T-helper 2 cell treated with Interferon-gamma antibody and Interleukin-4, amounts not matched to agents 100 ng/mL and 5 ng/mL, for 36 hours (primary cell): ENCODE measurements at regions not wholly inside any gene's neighbourhood (a gene's known extent, or its start where the extent isn't known, plus 50 kb on each side); places are given as distances from the start of the nearest gene placed in this dataset.

Experiments
- intact Hi-C: fragments of 100-400 bp; cut with micrococcal nuclease; formaldehyde crosslinking; loops from one replicate; pipeline ENCODE4 v1.15.1; 2023

GRCh38 chr4:19372390-19372789 lies 879.3 kb upstream of the SLIT2 start:
- intact Hi-C loops, result no loop called here

GRCh38 chr4:19368800-19369199 lies 882.9 kb upstream of the SLIT2 start:
- intact Hi-C loops, result no loop called here

- intact Hi-C loops, result no loop called here
Observed at GRCh38 chr4:19366916-19367315, 884.8 kb upstream of the SLIT2 start.

DNA sequence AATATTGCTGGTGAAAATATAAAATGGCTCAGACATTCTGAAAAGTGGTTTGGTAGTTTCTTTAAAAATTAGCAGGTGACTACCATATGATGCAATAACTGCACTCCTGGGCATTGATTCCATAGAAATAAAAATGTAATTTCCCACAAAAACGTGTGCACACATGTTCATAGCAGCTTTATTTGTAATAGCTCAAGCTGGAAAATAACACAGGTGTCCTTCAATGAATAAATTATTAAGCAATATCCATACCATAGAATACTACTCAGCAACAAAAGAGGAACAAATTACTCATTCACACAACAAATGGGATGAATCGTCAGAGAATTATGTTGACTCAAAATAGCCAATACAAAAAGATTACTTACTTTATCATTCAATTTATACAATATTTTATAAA lies 893.7 kb upstream of the SLIT2 start:
- intact Hi-C loops, result no loop called here

GRCh38 chr4:19349416-19349815 lies 902.3 kb upstream of the SLIT2 start:
- intact Hi-C loops, result no loop called here

DNA sequence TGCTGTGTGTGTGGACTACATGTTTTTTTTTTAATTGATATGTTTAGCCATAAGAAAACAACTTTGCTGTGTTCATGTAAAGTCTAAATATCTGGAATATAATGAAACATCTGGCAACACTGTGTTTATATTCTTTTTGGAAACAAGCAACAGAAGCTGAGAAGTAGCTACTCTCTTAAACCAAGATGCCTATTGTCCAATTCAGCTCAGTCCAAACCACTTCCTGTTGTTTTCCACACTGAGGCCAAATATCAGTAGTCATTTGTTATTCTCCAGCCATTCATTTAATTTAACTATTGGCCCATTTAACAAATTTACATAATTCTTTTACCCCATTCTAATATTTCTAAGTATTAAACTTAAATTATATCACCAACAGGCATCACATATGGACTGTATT lies 903.0 kb upstream of the SLIT2 start:
- intact Hi-C loops, result no loop called here

GRCh38 chr4:19346636-19347035 lies 905.1 kb upstream of the SLIT2 start:
- intact Hi-C loops, result no loop called here

GRCh38 chr4:19329631-19330030 lies 922.1 kb upstream of the SLIT2 start:
- intact Hi-C loops, result no loop called here

DNA sequence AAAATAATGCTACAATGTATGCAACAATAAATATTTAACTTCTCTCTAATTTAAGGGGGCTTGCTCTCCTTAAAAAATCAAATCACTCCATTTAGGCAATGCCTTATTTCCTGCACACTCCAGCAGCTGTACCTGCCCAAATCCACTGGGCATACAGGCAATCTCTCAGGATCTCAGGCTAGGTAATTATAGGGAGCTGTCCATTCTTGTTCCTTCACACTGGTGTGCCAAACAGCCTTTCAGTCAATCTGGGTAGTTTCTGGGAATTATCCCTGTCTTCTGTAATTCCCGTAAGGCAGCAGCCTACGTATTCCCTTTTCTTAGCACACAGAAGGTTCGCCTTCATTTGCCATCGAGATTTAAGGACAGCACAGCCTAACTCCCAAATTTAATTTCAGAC lies 922.6 kb upstream of the SLIT2 start:
- intact Hi-C loops, result no loop called here

GRCh38 chr4:19327364-19327763 lies 924.3 kb upstream of the SLIT2 start:
- intact Hi-C loops, result no loop called here

DNA sequence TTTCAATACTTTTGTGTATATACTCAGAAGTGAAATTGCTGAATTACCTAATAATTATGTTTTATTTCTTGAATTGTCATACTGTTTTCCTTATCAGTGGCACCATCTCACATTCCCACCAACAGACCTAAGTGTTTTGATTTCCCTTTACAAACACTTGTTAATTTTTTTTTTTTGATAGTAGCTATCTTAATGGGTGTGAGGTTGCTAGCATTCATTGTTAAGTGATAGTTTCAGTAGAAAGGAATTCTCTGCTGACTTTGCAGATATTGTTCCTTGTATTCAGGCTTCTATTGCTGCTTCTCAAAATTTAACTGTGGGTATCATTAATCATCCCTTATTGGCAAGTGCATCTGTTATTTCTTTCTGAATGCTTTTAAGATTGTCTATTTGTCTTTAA lies 927.5 kb upstream of the SLIT2 start:
- intact Hi-C loops, result no loop called here

DNA sequence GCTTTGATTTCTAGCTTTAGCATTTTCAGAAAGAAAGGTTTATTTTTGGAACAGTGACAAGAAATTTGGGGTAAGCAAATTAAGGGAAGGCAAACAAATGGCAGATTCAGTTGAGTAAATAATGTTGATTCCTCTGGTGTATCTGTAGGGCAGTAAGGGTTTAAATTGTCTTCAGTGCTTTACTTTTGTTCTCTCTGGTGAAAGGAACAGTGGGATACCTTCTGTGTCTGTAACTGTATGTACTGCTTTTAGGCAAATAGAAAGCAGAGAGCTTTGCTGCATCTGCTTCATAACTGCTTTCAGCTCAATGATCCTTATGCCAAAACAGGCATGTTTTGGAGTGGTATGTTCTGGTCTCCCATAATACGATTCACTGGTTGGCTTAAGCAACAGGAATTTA lies 932.1 kb upstream of the SLIT2 start:
- intact Hi-C loops, result no loop called here

- intact Hi-C loops, result no loop called here
Observed at GRCh38 chr4:19317377-19317776, 934.3 kb upstream of the SLIT2 start.

GRCh38 chr4:19314116-19314515 lies 937.6 kb upstream of the SLIT2 start:
- intact Hi-C loops, result no loop called here

- intact Hi-C loops, result no loop called here
Observed at GRCh38 chr4:19309378-19309777, 942.3 kb upstream of the SLIT2 start.

GRCh38 chr4:19304028-19304427 lies 947.7 kb upstream of the SLIT2 start:
- intact Hi-C loops, result no loop called here

DNA sequence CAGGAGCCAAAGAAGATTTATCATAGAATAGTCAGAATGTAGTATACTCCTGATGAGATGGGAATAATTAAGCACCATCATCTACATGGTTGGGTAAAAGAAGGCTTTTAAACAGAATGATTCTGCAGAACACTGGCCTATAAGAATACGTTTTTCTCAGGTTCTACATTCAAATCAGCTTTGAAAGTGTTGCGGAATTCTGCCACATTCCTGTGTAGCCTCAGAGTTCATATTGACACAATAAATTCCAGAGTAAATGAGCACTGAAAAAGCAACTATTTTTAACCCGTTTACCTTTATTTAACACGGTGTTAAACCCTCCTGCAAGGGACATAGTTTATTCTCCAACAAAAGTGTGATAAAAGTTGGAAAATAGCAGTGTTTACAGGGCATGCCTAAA lies 950.2 kb upstream of the SLIT2 start:
- intact Hi-C loops, result no loop called here

GRCh38 chr4:19300213-19300612 lies 951.5 kb upstream of the SLIT2 start:
- intact Hi-C loops, result no loop called here

DNA sequence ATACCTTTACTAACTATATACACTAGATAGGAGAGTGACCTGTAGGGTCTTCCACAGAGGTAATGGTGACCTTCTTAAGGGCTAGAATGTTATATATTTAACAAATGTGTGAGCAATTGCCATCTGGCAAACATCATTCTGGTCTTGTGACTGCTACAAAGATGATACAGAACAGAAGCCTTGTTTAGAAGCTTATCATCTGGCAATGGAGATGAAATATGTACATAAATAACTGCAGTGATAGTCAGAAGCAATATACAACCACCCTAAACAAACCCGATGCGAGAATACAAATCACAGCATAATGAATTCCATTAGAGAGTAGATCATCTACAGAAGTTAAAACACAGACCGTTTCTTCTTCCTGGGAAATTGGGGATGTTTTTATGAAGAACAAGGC lies 952.7 kb upstream of the SLIT2 start:
- intact Hi-C loops, result no loop called here

- intact Hi-C loops, result no loop called here
Observed at GRCh38 chr4:19293781-19294180, 957.9 kb upstream of the SLIT2 start.

- intact Hi-C loops, result no loop called here
Observed at GRCh38 chr4:19293080-19293479, 958.6 kb upstream of the SLIT2 start.

DNA sequence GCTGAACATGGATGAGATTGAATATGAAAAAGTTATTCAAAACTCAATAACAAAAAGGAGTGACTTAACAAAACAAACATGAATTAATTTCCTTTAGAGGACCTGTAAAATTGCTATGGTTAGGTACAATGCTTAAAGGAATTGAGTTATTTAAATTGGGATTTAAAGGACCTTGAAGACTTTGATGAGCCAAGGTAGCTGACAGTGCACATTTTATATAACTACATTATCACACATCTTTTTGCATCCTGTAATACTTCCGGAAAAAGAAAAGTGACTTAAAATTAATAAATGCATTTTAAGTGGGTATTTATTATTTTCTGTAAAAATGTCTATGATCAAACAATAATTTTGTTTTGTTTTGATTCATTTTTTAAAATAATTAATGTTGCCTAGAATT lies 964.8 kb upstream of the SLIT2 start:
- intact Hi-C loops, result no loop called here

- intact Hi-C loops, result no loop called here
Observed at GRCh38 chr4:19285146-19285545, 966.6 kb upstream of the SLIT2 start.

DNA sequence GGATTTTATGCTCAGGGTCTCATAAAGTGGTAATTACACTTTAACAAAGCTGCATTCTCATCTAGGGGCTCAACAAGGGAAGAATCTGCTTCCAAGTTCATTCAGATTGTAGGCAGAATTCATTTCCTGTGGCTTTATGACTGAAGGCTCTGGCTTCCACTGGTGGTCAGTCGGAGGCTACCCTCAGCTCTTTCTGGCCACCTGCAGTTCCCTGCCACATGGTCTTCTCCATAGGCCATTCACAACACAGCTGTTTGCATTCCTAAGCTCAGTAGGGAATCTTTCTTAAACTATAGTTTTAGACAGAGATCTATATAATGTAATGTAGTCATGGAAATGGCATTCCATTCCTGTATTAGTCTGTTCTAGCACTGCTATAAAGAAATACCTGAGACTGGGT lies 973.0 kb upstream of the SLIT2 start:
- intact Hi-C loops, result no loop called here

GRCh38 chr4:19266566-19266965 lies 985.1 kb upstream of the SLIT2 start:
- intact Hi-C loops, result no loop called here
